ENCODE measurements at regions not wholly inside any gene's neighbourhood (a gene's known extent, or its start where the extent isn't known, plus 50 kb on each side); places are given as distances from the start of the nearest gene placed in this dataset.
A peak's percentile ranks its signal among the peaks of the same experiment; 100 is the strongest.

GRCh38 chr1:217343907-217344306 is 287.0 kb downstream of the GPATCH2 start:
- Histone ChIP-seq H3K4me3 (no peak overlapping the region), H3K9me3 (no peaks in the 10 kb centered on the region), H3K4me1 (no peaks in the 10 kb centered on the region), H3K27me3 (no peaks in the 10 kb centered on the region), H3K36me3 (no peaks in the 10 kb centered on the region), H3K27ac (no peak overlapping the region)
- TF ChIP-seq CTCF (IDR thresholded peaks at IDR 0.05), result no peak
- DNase-seq (ENCODE audit: low spot score), result no peak

GRCh38 chr1:217342105-217342504 is 288.8 kb downstream of the GPATCH2 start:
- Histone ChIP-seq H3K27ac (no peak overlapping the region), H3K9me3 (no peaks in the 10 kb centered on the region), H3K4me1 (no peaks in the 10 kb centered on the region), H3K36me3 (no peaks in the 10 kb centered on the region), H3K27me3 (no peaks in the 10 kb centered on the region), H3K4me3 (no peak overlapping the region)
- DNase-seq (ENCODE audit: low spot score), result no peak
- no peak for TF ChIP-seq CTCF (IDR thresholded peaks at IDR 0.05)

GRCh38 chr1:217336724-217337123 is 294.2 kb downstream of the GPATCH2 start:
- H3K27me3 ChIP-seq, result no peaks in the 10 kb centered on the region
- H3K9me3 ChIP-seq, result no peaks in the 10 kb centered on the region
- no peak overlapping the region for H3K27ac ChIP-seq
- no peak for DNase-seq (ENCODE audit: low spot score)
- no peak for TF ChIP-seq CTCF (IDR thresholded peaks at IDR 0.05)
- H3K4me1 ChIP-seq, result peaks cover 0 to 1% of the 10 kb centered on the region in 2 donors
- no peaks in the 10 kb centered on the region for H3K36me3 ChIP-seq
- no peak overlapping the region for H3K4me3 ChIP-seq

- Histone ChIP-seq H3K27ac (no peak overlapping the region), H3K9me3 (no peaks in the 10 kb centered on the region), H3K27me3 (no peaks in the 10 kb centered on the region), H3K4me1 (peaks cover 0 to 8% of the 10 kb centered on the region in 2 donors), H3K4me3 (no peak overlapping the region), H3K36me3 (no peaks in the 10 kb centered on the region)
- peak in 1 of 2 donors; percentile 57 for TF ChIP-seq CTCF (IDR thresholded peaks at IDR 0.05)
- no peak for DNase-seq (ENCODE audit: low spot score)
Measured at GRCh38 chr1:217333939-217334338, 297.0 kb downstream of the GPATCH2 start.

GRCh38 chr1:217332431-217333065 is 298.3 kb downstream of the GPATCH2 start:
- Histone ChIP-seq H3K27me3 (no peaks in the 10 kb centered on the region), H3K9me3 (no peaks in the 10 kb centered on the region), H3K27ac (no peak overlapping the region), H3K4me3 (no peak overlapping the region), H3K36me3 (no peaks in the 10 kb centered on the region), H3K4me1 (peaks cover 0 to 8% of the 10 kb centered on the region in 2 donors)
- no peak for DNase-seq (ENCODE audit: low spot score)
- TF ChIP-seq CTCF (IDR thresholded peaks at IDR 0.05), result no peak

GRCh38 chr1:217331698-217332097 is 299.2 kb downstream of the GPATCH2 start:
- Histone ChIP-seq H3K27ac (no peak overlapping the region), H3K4me1 (peaks cover 0 to 8% of the 10 kb centered on the region in 2 donors), H3K9me3 (no peaks in the 10 kb centered on the region), H3K36me3 (no peaks in the 10 kb centered on the region), H3K4me3 (no peak overlapping the region), H3K27me3 (no peaks in the 10 kb centered on the region)
- TF ChIP-seq CTCF (IDR thresholded peaks at IDR 0.05), result no peak
- DNase-seq (ENCODE audit: low spot score), result no peak
